ENCODE measurements at regions not wholly inside any gene's neighbourhood (a gene's known extent, or its start where the extent isn't known, plus 50 kb on each side); places are given as distances from the start of the nearest gene placed in this dataset.

DNA sequence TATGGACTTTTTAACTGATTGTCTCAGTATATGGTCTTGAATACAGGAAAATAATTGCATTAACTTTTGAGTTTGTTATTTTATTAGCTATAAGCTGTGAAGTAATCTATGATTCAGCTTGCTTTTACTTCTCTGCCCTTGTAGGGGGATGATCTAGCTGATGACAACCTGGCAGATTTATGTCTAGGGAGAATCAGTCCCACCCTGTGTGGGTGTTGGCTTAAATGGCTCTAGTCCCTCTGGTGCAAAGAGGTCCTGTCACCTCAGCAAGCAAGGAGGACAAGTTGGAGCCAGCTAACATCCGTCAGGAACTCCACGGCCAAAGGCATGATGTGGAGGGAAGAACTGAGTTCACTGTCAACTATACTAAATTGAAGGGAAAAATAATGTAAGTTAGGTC lies 495.3 kb downstream of the BMP2 start:
- Mint-ChIP-seq H3K4me3 (no peak overlapping the region), H3K27ac (no peak overlapping the region), H3K27me3 (ENCODE audit: insufficient read depth) (no peaks in the 10 kb centered on the region; the same call in 1 of the 2 replicates), H3K9me3 (peaks cover 25% of the 10 kb centered on the region), H3K4me1 (ENCODE audit: low read depth) (no peaks in the 10 kb centered on the region), H3K36me3 (ENCODE audit: low read depth) (no peaks in the 10 kb centered on the region)
- no peak for DNase-seq
- TF ChIP-seq CTCF (IDR thresholded peaks at IDR 0.05) = no peak

- no peak for DNase-seq
- Mint-ChIP-seq H3K27me3 (ENCODE audit: insufficient read depth) (no peaks in the 10 kb centered on the region; the same call in 1 of the 2 replicates), H3K36me3 (ENCODE audit: low read depth) (no peaks in the 10 kb centered on the region), H3K4me1 (ENCODE audit: low read depth) (no peaks in the 10 kb centered on the region), H3K27ac (no peak overlapping the region), H3K9me3 (peaks cover 32% of the 10 kb centered on the region), H3K4me3 (no peak overlapping the region)
- TF ChIP-seq CTCF (IDR thresholded peaks at IDR 0.05) = no peak
Observed at GRCh38 chr20:7264137-7264536, 496.7 kb downstream of the BMP2 start.

DNA sequence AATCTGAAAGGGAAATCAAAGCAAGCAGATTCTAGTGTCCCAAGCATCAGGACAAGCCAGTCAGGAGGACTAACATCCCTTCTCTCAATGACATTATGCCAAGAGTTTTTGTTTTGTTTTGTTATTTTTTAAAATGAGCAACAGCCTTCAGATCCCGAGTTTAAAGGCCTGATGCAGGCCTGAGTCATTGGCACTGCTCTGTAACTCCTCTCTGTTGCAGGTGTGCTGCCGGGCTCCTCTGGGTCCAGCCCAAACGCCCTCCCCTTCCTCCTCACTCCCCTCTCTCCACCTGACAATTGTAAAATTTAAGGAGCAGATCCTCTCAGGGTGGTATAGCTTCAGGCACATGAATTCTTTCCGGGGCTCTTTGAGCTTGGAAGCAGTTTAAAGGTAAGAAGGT lies 502.0 kb downstream of the BMP2 start:
- Mint-ChIP-seq H3K27ac (no peak overlapping the region), H3K36me3 (ENCODE audit: low read depth) (no peaks in the 10 kb centered on the region; the same call in 1 of the 2 replicates), H3K4me3 (no peak overlapping the region), H3K4me1 (ENCODE audit: low read depth) (no peaks in the 10 kb centered on the region), H3K27me3 (ENCODE audit: insufficient read depth) (no peaks in the 10 kb centered on the region), H3K9me3 (peaks cover 30% of the 10 kb centered on the region)
- DNase-seq = no peak
- no peak for TF ChIP-seq CTCF (IDR thresholded peaks at IDR 0.05)

DNA sequence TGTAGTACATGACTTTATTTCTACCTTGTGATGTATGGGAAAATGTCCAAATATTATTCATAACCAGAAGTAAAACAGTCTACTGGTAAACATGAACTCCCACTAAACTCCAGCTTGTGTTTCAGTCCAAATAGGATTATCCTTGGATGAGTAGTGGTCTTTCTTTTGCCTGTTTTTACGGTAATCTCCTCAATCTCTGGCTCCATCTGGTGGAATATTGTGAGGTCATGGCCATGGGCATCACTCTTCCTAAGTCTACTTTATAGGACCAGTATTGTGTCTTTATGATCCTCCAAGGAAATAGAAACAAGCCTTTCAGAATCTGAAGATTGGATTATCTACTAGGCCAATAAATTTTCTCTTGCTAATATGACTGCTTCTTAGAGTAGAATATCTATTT lies 505.0 kb downstream of the BMP2 start:
- H3K36me3 Mint-ChIP-seq (ENCODE audit: low read depth) = no peaks in the 10 kb centered on the region; the same call in 1 of the 2 replicates
- H3K4me3 Mint-ChIP-seq = no peak overlapping the region
- H3K27ac Mint-ChIP-seq = no peak overlapping the region
- no peak for TF ChIP-seq CTCF (IDR thresholded peaks at IDR 0.05)
- DNase-seq = no peak
- peaks cover 47% of the 10 kb centered on the region for H3K9me3 Mint-ChIP-seq
- H3K4me1 Mint-ChIP-seq (ENCODE audit: low read depth) = no peaks in the 10 kb centered on the region
- no peaks in the 10 kb centered on the region for H3K27me3 Mint-ChIP-seq (ENCODE audit: insufficient read depth)

GRCh38 chr20:7274870-7275269 lies 507.4 kb downstream of the BMP2 start:
- TF ChIP-seq CTCF (IDR thresholded peaks at IDR 0.05) = no peak
- Mint-ChIP-seq H3K36me3 (ENCODE audit: low read depth) (no peaks in the 10 kb centered on the region; the same call in 1 of the 2 replicates), H3K9me3 (peaks cover 46% of the 10 kb centered on the region), H3K27me3 (ENCODE audit: insufficient read depth) (no peaks in the 10 kb centered on the region), H3K4me1 (ENCODE audit: low read depth) (no peaks in the 10 kb centered on the region), H3K27ac (no peak overlapping the region), H3K4me3 (no peak overlapping the region)
- DNase-seq = no peak

All from HFFc6 (cell line).